Loucy (cell line): ENCODE measurements at regions not wholly inside any gene's neighbourhood (a gene's known extent, or its start where the extent isn't known, plus 50 kb on each side); places are given as distances from the start of the nearest gene placed in this dataset.

Experiments used
- H2AFZ ChIP-seq: fragments of 200-600 bp; sonication (generic); 2 replicates; pipeline ENCODE4 v1.6.0; 2016; ENCODE audit warnings: antibody characterized with exemption, mild to moderate bottlenecking, low read length, moderate library complexity
- H3F3A ChIP-seq: fragments of 200-600 bp; 2 replicates; pipeline ENCODE4 v1.6.0; 2016; ENCODE audit warnings: antibody characterized with exemption, low read depth, mild to moderate bottlenecking
- H3K27me3 ChIP-seq: fragments of 200-600 bp; sonication (generic); 2 replicates; pipeline ENCODE4 v1.6.1; 2014; ENCODE audit warnings: low read length, mild to moderate bottlenecking; ENCODE audit not compliant: insufficient read depth, poor library complexity, severe bottlenecking
- H3K36me3 ChIP-seq: fragments of 200-600 bp; sonication (generic); 2 replicates; pipeline ENCODE4 v1.6.1; 2016; ENCODE audit warnings: low read length; ENCODE audit not compliant: insufficient read depth
- H3K4me1 ChIP-seq: fragments of 200-600 bp; sonication (generic); 2 replicates; pipeline ENCODE4 v1.5.1; 2014; ENCODE audit warnings: low read length, mild to moderate bottlenecking; ENCODE audit not compliant: insufficient read depth, poor library complexity, severe bottlenecking
- H3K4me2 ChIP-seq: fragments of 200-600 bp; sonication (generic); 2 replicates; pipeline ENCODE4 v1.6.0; 2014; ENCODE audit warnings: antibody characterized with exemption, low read length, low read depth, mild to moderate bottlenecking; ENCODE audit not compliant: poor library complexity, severe bottlenecking
- H3K4me3 ChIP-seq: fragments of 200-600 bp; sonication (generic); 2 replicates; pipeline ENCODE4 v1.5.1; 2014; ENCODE audit warnings: low read length, mild to moderate bottlenecking, mixed read lengths; ENCODE audit not compliant: poor library complexity, severe bottlenecking
- H3K79me2 ChIP-seq: fragments of 200-600 bp; sonication (generic); 2 replicates; pipeline ENCODE4 v1.6.1; 2014; ENCODE audit warnings: low read length; ENCODE audit not compliant: insufficient read depth
- H3K9ac ChIP-seq: fragments of 200-600 bp; sonication (generic); 2 replicates; pipeline ENCODE4 v1.6.0; 2014; ENCODE audit warnings: mild to moderate bottlenecking, low read depth, low read length, moderate library complexity; ENCODE audit not compliant: poor library complexity, severe bottlenecking
- H3K9me2 ChIP-seq: fragments of 200-600 bp; sonication (generic); replicated peaks from 2 replicates; pipeline ENCODE4 v1.6.1; 2016; ENCODE audit warnings: low read depth, low read length, mixed read lengths
- H3K9me3 ChIP-seq: fragments of 200-600 bp; sonication (generic); 2 replicates; pipeline ENCODE4 v1.6.1; 2014; ENCODE audit warnings: mild to moderate bottlenecking, antibody characterized with exemption, low read length, low read depth; ENCODE audit not compliant: insufficient read depth
- H4K20me1 ChIP-seq: fragments of 200-600 bp; sonication (generic); 2 replicates; pipeline ENCODE4 v1.6.0; 2014; ENCODE audit warnings: antibody characterized with exemption, low read length, mild to moderate bottlenecking; ENCODE audit not compliant: insufficient read depth, poor library complexity, severe bottlenecking
- EZH2phosphoT487 ChIP-seq: fragments of 200-600 bp; IDR thresholded peaks from 2 replicates; pipeline ENCODE4 v1.6.1; 2018; ENCODE audit warnings: antibody characterized with exemption, mild to moderate bottlenecking, moderate library complexity, borderline replicate concordance
- TF ChIP-seq, protein P1 (sequence below): fragments of 200-600 bp; sonication (generic); conservative IDR thresholded peaks from 2 replicates; pipeline ENCODE4 v1.5.1; 2014; ENCODE audit warnings: mild to moderate bottlenecking, antibody characterized with exemption, low read length

DNA sequence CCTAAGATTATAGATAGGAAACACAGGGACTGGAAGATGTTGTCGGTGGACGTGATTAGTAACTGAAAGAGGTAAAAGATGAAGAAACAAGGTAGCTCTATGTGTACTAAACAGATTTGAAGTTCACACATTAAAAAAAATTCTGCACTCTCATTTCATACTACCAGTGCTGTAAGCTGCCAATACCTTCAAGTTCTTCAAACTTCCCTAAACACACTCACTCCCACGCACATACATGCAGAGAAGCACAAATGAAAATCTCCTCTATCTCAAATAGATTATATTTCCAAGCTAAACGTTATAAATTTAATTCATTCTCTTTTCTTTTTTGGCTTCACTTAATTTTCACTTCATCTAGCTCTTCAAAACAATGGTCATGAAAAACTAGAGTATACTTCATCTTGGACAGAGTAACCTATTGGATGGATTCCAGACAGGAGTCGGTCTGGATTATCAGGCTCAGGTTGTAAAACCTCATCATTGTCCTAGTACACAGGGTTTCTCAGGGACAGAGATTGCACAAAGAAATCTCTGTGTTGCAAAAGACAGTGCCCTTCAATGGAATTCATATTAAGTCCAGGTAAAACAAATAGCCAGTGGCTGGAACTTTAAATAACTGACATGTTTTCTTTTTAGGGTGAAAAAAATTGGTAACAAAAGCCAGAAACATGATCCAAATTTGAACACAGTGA, 408.1 kb upstream of the ZNF385D start:
- no peak overlapping the region for H3K9ac ChIP-seq

DNA sequence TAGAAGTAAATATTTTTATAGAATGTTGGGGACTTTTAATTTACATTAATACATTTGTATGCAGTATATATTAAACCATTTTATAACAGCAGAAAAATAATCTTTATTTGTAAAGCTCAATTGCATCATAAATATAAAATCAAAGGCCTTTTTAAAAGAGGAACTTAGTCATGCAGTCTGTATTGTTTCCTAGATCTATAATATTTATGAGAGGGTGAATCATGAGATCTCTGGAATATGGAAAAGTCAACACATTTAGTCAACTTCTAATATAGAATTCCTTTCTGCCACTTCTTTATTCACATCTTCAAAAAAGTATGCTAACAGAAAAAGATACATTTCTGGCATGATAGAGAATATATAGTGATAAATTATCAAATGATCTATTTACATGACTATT, 410.3 kb upstream of the ZNF385D start:
- Histone ChIP-seq H3K9me3 (no peaks in the 10 kb centered on the region), H3F3A (no peaks in the 10 kb centered on the region), H2AFZ (no peak overlapping the region), H3K4me1 (no peaks in the 10 kb centered on the region), H3K79me2 (no peaks in the 10 kb centered on the region), H3K9me2 (no peaks in the 10 kb centered on the region), H3K9ac (no peak overlapping the region), H3K36me3 (no peaks in the 10 kb centered on the region), H4K20me1 (no peaks in the 10 kb centered on the region), H3K4me2 (no peak overlapping the region), H3K27me3 (no peaks in the 10 kb centered on the region), H3K4me3 (no peak overlapping the region)
- TF ChIP-seq, protein P1, sequence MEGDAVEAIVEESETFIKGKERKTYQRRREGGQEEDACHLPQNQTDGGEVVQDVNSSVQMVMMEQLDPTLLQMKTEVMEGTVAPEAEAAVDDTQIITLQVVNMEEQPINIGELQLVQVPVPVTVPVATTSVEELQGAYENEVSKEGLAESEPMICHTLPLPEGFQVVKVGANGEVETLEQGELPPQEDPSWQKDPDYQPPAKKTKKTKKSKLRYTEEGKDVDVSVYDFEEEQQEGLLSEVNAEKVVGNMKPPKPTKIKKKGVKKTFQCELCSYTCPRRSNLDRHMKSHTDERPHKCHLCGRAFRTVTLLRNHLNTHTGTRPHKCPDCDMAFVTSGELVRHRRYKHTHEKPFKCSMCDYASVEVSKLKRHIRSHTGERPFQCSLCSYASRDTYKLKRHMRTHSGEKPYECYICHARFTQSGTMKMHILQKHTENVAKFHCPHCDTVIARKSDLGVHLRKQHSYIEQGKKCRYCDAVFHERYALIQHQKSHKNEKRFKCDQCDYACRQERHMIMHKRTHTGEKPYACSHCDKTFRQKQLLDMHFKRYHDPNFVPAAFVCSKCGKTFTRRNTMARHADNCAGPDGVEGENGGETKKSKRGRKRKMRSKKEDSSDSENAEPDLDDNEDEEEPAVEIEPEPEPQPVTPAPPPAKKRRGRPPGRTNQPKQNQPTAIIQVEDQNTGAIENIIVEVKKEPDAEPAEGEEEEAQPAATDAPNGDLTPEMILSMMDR = no peak
- no peak for TF ChIP-seq EZH2phosphoT487

More for the DNA sequence above, 408.1 kb upstream of the ZNF385D start:
- Histone ChIP-seq H3K9me2 (no peaks in the 10 kb centered on the region), H3K4me2 (no peak overlapping the region), H4K20me1 (no peaks in the 10 kb centered on the region), H2AFZ (no peak overlapping the region), H3F3A (no peaks in the 10 kb centered on the region), H3K79me2 (no peaks in the 10 kb centered on the region), H3K9me3 (no peaks in the 10 kb centered on the region), H3K4me1 (no peaks in the 10 kb centered on the region), H3K27me3 (no peaks in the 10 kb centered on the region), H3K4me3 (no peak overlapping the region), H3K36me3 (no peaks in the 10 kb centered on the region)
- TF ChIP-seq, protein P1 = no peak
- no peak for TF ChIP-seq EZH2phosphoT487

DNA sequence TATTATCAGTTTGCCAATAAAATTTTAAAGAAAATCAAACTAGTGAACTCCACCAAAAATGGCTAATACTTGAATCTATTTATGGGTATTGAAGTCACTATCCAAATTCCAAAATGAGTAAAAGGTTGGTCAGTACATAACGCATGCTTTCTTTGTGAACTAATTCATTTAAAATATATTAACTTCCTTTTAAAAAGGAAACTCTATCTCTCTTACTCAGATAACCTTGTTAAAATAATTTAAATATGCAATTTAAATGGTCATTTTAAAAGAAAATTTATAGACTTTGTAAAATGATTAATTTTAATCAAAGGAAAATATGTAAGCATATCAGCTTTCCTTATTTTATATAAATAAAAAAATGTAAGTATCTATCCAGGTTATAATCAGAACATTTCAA, 419.4 kb upstream of the ZNF385D start:
- H3K4me2 ChIP-seq = no peak overlapping the region
- H3K9ac ChIP-seq = no peak overlapping the region
- H3K9me3 ChIP-seq = peaks cover 10% of the 10 kb centered on the region; the same call in 1 of the 2 replicates
- no peak for TF ChIP-seq EZH2phosphoT487
- TF ChIP-seq, protein P1 = no peak
- H2AFZ ChIP-seq = no peak overlapping the region
- no peaks in the 10 kb centered on the region for H3K9me2 ChIP-seq
- no peaks in the 10 kb centered on the region for H3K79me2 ChIP-seq
- no peak overlapping the region for H3K4me3 ChIP-seq
- H3K36me3 ChIP-seq = no peaks in the 10 kb centered on the region
- no peaks in the 10 kb centered on the region for H4K20me1 ChIP-seq
- no peaks in the 10 kb centered on the region for H3F3A ChIP-seq
- H3K27me3 ChIP-seq = no peaks in the 10 kb centered on the region
- no peaks in the 10 kb centered on the region for H3K4me1 ChIP-seq
